Kidney epithelial cell (primary cell): ENCODE measurements at regions not wholly inside any gene's neighbourhood (a gene's known extent, or its start where the extent isn't known, plus 50 kb on each side); places are given as distances from the start of the nearest gene placed in this dataset.

Experiments
- DNase-seq: peaks from one replicate; pipeline ENCODE4 v3.0.0-alpha.2; 2010; ENCODE audit warnings: low read depth
- H3K27me3 ChIP-seq: 2 replicates; pipeline ENCODE4 v1.6.0; 2011; ENCODE audit warnings: low read length; ENCODE audit not compliant: control insufficient read depth, insufficient read depth
- H3K36me3 ChIP-seq: 2 replicates; pipeline ENCODE4 v1.5.1; 2011; ENCODE audit warnings: low read length; ENCODE audit not compliant: control insufficient read depth, insufficient read depth
- H3K4me3 ChIP-seq: 2 replicates; pipeline ENCODE4 v1.5.1; 2011; ENCODE audit warnings: low read depth, mild to moderate bottlenecking, control low read depth, low read length
- CTCF ChIP-seq: IDR thresholded peaks from 2 replicates; pipeline ENCODE4 v1.5.1; 2011; ENCODE audit warnings: mild to moderate bottlenecking, moderate library complexity, low read length, control low read depth, inconsistent platforms; ENCODE audit not compliant: insufficient read depth, poor library complexity, severe bottlenecking

GRCh38 chr11:122337241-122337640, 221.2 kb upstream of the BLID start:
- no peak for DNase-seq
- no peak for TF ChIP-seq CTCF
- H3K27me3 ChIP-seq, result no peaks in the 10 kb centered on the region
- H3K36me3 ChIP-seq, result no peaks in the 10 kb centered on the region
- H3K4me3 ChIP-seq, result no peak overlapping the region

- no peak overlapping the region for H3K4me3 ChIP-seq
- no peak for DNase-seq
- no peak for TF ChIP-seq CTCF
- H3K36me3 ChIP-seq, result no peaks in the 10 kb centered on the region
- H3K27me3 ChIP-seq, result no peaks in the 10 kb centered on the region
Measured at GRCh38 chr11:122336706-122337105, 220.7 kb upstream of the BLID start.

GRCh38 chr11:122334546-122335339, 218.7 kb upstream of the BLID start:
- no peak for DNase-seq
- Histone ChIP-seq H3K27me3 (no peaks in the 10 kb centered on the region), H3K36me3 (no peaks in the 10 kb centered on the region), H3K4me3 (no peak overlapping the region)
- no peak for TF ChIP-seq CTCF

- no peak for TF ChIP-seq CTCF
- DNase-seq, result no peak
- H3K36me3 ChIP-seq, result no peaks in the 10 kb centered on the region
- H3K4me3 ChIP-seq, result no peak overlapping the region
- no peaks in the 10 kb centered on the region for H3K27me3 ChIP-seq
Measured at GRCh38 chr11:122333467-122333866, 217.5 kb upstream of the BLID start.

- H3K27me3 ChIP-seq, result no peaks in the 10 kb centered on the region
- DNase-seq, result no peak
- no peak for TF ChIP-seq CTCF
Measured at GRCh38 chr11:122331079-122331478, 215.1 kb upstream of the BLID start.

More at GRCh38 chr11:122331079-122331478, 215.1 kb upstream of the BLID start:
- H3K36me3 ChIP-seq, result no peaks in the 10 kb centered on the region
- no peak overlapping the region for H3K4me3 ChIP-seq
